Breast epithelium (tissue), 4 donors: ENCODE measurements at regions not wholly inside any gene's neighbourhood (a gene's known extent, or its start where the extent isn't known, plus 50 kb on each side); places are given as distances from the start of the nearest gene placed in this dataset.

ENCODE experiments used
- DNase-seq, 2 donors: peaks; one replicate each; pipeline ENCODE4 v3.0.0-alpha.2; 2019; ENCODE audit warnings: low spot score in 2 of 2
- H3K27ac ChIP-seq, 2 donors: fragments of 200-600 bp; sonication (generic) in 1 of 2; one replicate each; pipeline ENCODE4 v1.5.1; 2016 to 2019; ENCODE audit warnings: mild to moderate bottlenecking in 1 of 2
- H3K27me3 ChIP-seq, 2 donors: fragments of 200-600 bp; sonication (generic) in 1 of 2; one replicate each; pipeline versions ENCODE4 v1.5.1 to v1.6.0; 2017 to 2019; ENCODE audit warnings: control low read depth in 1 of 2, mild to moderate bottlenecking in 1 of 2
- H3K36me3 ChIP-seq: fragments of 200-600 bp; one replicate; pipeline ENCODE4 v1.5.1; 2019
- H3K4me1 ChIP-seq, 2 donors: fragments of 200-600 bp; sonication (generic); one replicate each; pipeline ENCODE4 v1.5.1; 2016 to 2019; ENCODE audit warnings: control low read depth in 1 of 2
- H3K4me3 ChIP-seq, 3 donors: fragments of 200-600 bp; sonication (generic); 1 replicate in 2 of 3; 2 replicates in 1 of 3; pipeline ENCODE4 v1.5.1; 2016 to 2019; ENCODE audit warnings: mild to moderate bottlenecking in 3 of 3, moderate library complexity in 2 of 3
- H3K9me3 ChIP-seq, 2 donors: fragments of 200-600 bp; sonication (generic) in 1 of 2; one replicate each; pipeline ENCODE4 v1.5.1; 2016 to 2019; ENCODE audit warnings: control low read depth in 1 of 2
- CTCF ChIP-seq, 3 donors: fragments of 450-650 bp; IDR thresholded peaks; one replicate each; pipeline ENCODE4 v1.5.1; 2016 to 2017; ENCODE audit warnings: antibody characterized with exemption in 3 of 3, mild to moderate bottlenecking in 3 of 3, moderate library complexity in 3 of 3
- POLR2A ChIP-seq: fragments of 450-650 bp; IDR thresholded peaks from one replicate; pipeline ENCODE4 v1.6.1; 2016; ENCODE audit warnings: antibody characterized with exemption, mild to moderate bottlenecking, moderate library complexity
- POLR2AphosphoS5 ChIP-seq, 3 donors: sonication (generic); formaldehyde crosslinking; IDR thresholded peaks; one replicate each; pipeline ENCODE4 v1.6.1; 2017; ENCODE audit warnings: antibody characterized with exemption in 3 of 3
- intact Hi-C: fragments of 100-400 bp; cut with DNase I; formaldehyde crosslinking; loops from one replicate; pipeline ENCODE4 v1.15.1; 2023; ENCODE audit warnings: low total_unique reads

DNA sequence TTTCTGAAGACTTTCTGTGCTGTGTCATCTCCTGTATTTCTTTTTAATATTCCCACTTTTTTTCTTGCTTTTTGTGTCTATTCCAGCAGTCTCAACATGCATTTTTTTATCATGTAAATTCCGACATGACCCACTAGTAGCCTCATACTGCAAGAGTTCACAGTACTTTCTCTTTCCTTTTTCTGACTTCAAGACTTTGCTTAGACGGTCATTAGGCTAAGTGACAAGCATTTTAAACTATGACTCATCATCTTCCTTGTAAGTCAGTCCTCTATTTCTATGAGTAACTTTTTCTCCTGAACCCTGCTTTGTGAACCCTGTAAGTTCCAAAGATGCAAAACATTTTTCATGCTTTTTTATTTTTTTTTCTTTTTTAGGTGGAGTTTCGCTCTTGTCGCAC is 381.2 kb downstream of the TXNL1 start:
- intact Hi-C loops, result no loop called here
- Histone ChIP-seq H3K9me3 (no peaks in the 10 kb centered on the region), H3K4me1 (no peaks in the 10 kb centered on the region), H3K36me3 (no peaks in the 10 kb centered on the region), H3K27me3 (no peaks in the 10 kb centered on the region), H3K27ac (no peak overlapping the region), H3K4me3 (no peak overlapping the region)
- no peak for TF ChIP-seq POLR2AphosphoS5 (IDR thresholded peaks at IDR 0.05)
- no peak for TF ChIP-seq CTCF (IDR thresholded peaks at IDR 0.05)
- no peak for TF ChIP-seq POLR2A
- no peak for DNase-seq

DNA sequence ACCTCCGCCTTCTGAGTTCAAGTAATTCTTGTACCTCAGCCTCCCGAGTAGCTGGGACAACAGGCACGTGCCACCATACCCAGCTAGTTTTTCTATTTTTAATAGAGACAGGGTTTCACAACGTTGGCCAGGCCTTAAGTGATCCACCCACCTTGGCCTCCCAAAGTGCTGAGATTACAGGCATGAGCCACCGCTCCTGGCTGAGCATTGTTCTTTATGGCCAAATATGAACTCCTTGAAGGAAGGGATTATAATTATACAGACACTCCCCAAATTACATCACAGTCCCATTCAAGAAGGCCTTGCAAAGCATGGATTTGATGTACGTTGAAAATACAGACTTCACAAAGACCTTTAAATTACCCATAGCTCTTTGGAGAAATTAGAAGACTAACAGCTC is 381.7 kb downstream of the TXNL1 start:
- H3K36me3 ChIP-seq, result no peaks in the 10 kb centered on the region
- H3K9me3 ChIP-seq, result no peaks in the 10 kb centered on the region
- H3K27ac ChIP-seq, result no peak overlapping the region
- intact Hi-C loops, result no loop called here
- H3K27me3 ChIP-seq, result no peaks in the 10 kb centered on the region
- no peaks in the 10 kb centered on the region for H3K4me1 ChIP-seq
- no peak overlapping the region for H3K4me3 ChIP-seq
- no peak for DNase-seq
- TF ChIP-seq POLR2AphosphoS5 (IDR thresholded peaks at IDR 0.05) (no peak), POLR2A (no peak), CTCF (IDR thresholded peaks at IDR 0.05) (no peak)

GRCh38 chr18:56255381-56255780 is 383.0 kb downstream of the TXNL1 start:
- Histone ChIP-seq H3K36me3 (no peaks in the 10 kb centered on the region), H3K27ac (no peak overlapping the region), H3K27me3 (no peaks in the 10 kb centered on the region), H3K4me1 (no peaks in the 10 kb centered on the region), H3K9me3 (no peaks in the 10 kb centered on the region), H3K4me3 (no peak overlapping the region)
- TF ChIP-seq CTCF (IDR thresholded peaks at IDR 0.05), result no peak
- TF ChIP-seq POLR2AphosphoS5 (IDR thresholded peaks at IDR 0.05), result no peak
- intact Hi-C loops, result no loop called here
- no peak for DNase-seq

DNA sequence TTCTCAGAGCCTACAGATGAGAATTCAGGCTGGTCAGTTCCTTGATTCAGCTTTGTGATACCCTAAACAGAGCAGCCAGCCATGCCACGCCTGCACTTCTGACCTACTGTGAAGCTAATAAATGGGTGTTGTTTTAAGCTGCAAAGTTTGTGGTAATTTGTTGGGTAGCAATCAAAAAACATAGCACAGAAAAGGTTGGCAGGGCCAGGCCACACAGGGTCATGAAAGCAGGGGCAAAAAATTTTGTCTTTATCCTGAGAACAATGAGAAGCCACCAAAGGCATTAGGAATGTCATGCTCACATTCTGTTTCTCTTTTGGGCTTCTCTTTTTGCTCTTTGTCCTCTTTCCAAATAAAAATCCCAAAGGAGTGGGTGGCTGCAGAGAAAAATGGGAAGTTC is 385.9 kb downstream of the TXNL1 start:
- no peaks in the 10 kb centered on the region for H3K27me3 ChIP-seq
- H3K36me3 ChIP-seq, result no peaks in the 10 kb centered on the region
- no peak overlapping the region for H3K27ac ChIP-seq
- DNase-seq, result no peak
- H3K4me3 ChIP-seq, result no peak overlapping the region
- H3K9me3 ChIP-seq, result no peaks in the 10 kb centered on the region
- intact Hi-C loops, result no loop called here
- no peaks in the 10 kb centered on the region for H3K4me1 ChIP-seq
- TF ChIP-seq POLR2AphosphoS5 (IDR thresholded peaks at IDR 0.05) (no peak), CTCF (IDR thresholded peaks at IDR 0.05) (no peak), POLR2A (no peak)

DNA sequence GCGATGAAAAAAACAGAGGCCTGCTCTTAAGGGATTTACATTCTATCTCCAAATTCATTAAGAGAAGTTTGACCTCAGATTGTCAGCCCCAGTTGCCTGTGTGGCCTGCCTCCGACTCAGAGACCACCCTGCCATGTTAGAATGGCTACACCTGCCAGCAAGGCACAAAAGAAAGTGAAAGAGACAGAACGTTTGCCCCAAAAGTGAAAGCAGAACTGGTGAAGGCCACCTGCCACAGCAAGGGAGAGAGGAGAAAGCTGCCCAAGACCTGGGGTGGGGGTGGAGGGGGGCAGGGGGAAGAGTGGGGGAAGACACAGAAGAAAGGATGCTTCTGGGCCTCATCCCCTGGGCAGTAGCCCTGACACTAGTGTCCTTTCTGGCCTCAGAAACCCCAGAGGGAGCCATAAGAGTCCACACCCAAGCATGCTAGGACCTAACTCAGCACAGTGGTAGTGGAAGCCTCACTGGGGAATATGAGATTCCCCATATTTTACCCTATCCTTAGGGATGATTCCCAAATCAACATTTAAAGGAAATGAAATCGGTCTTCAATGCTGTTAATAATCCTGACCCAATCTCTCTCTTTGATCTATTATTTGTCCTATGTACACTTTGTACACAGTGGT is 389.7 kb downstream of the TXNL1 start:
- DNase-seq, result no peak
- H3K4me3 ChIP-seq, result no peak overlapping the region
- no peaks in the 10 kb centered on the region for H3K27me3 ChIP-seq
- no peaks in the 10 kb centered on the region for H3K36me3 ChIP-seq
- H3K4me1 ChIP-seq, result peaks cover 0 to 8% of the 10 kb centered on the region in 2 donors
- no peak for TF ChIP-seq POLR2A
- no peak for TF ChIP-seq CTCF (IDR thresholded peaks at IDR 0.05)
- H3K27ac ChIP-seq, result no peak overlapping the region
- intact Hi-C loops, result no loop called here
- H3K9me3 ChIP-seq, result no peaks in the 10 kb centered on the region
